MCF 10A (cell line): ENCODE measurements at regions not wholly inside any gene's neighbourhood (a gene's known extent, or its start where the extent isn't known, plus 50 kb on each side); places are given as distances from the start of the nearest gene placed in this dataset.

Source experiments
- BruUV-seq: library from RNA; stranded (reverse); fragments of 400-500 nt; replicated peaks from 2 replicates; lab custom pipeline; 2021; lab: Mats Ljungman, UMichigan
- CTCF ChIA-PET: fragments of 300-600 bp; sonication (Branson Sonifier 250); formaldehyde crosslinking; extraction: SDS; loops from one replicate; lab custom pipeline; 2021; ENCODE audit warnings: antibody characterized with exemption, inconsistent platforms; lab: Yijun Ruan, JAX
- POLR2A ChIA-PET: fragments of 300-600, 350-650 bp; sonication (Branson Sonifier 250); formaldehyde crosslinking; extraction: SDS; loops from one replicate; lab custom pipeline; 2020; ENCODE audit warnings: antibody characterized with exemption, inconsistent platforms; lab: Yijun Ruan, JAX
- DNase-seq: peaks from one replicate; pipeline ENCODE4 v3.0.0-alpha.2; 2018; ENCODE audit not compliant: unreplicated experiment
- H3K27ac Mint-ChIP-seq: one replicate; pipeline ENCODE4 v1.8.0; 2022; ENCODE audit warnings: mild to moderate bottlenecking, low read depth, mixed read lengths; ENCODE audit not compliant: unreplicated experiment
- H3K27me3 Mint-ChIP-seq: one replicate; pipeline ENCODE4 v1.8.0; 2022; ENCODE audit warnings: mixed read lengths; ENCODE audit not compliant: insufficient read depth, unreplicated experiment
- H3K36me3 Mint-ChIP-seq: one replicate; pipeline ENCODE4 v1.8.0; 2022; ENCODE audit warnings: mild to moderate bottlenecking, moderate library complexity, mixed read lengths; ENCODE audit not compliant: insufficient read depth, unreplicated experiment
- H3K4me1 Mint-ChIP-seq: one replicate; pipeline ENCODE4 v1.8.0; 2022; ENCODE audit warnings: mixed read lengths; ENCODE audit not compliant: insufficient read depth, unreplicated experiment
- H3K4me3 Mint-ChIP-seq: one replicate; pipeline ENCODE4 v1.8.0; 2022; ENCODE audit warnings: mild to moderate bottlenecking, moderate library complexity, mixed read lengths; ENCODE audit not compliant: unreplicated experiment
- H3K9me3 Mint-ChIP-seq: one replicate; pipeline ENCODE4 v1.8.0; 2022; ENCODE audit warnings: mixed read lengths; ENCODE audit not compliant: unreplicated experiment
- CTCF ChIP-seq: fragments of 200-600 bp; IDR thresholded peaks from one replicate; pipeline ENCODE4 v1.8.0; 2022; ENCODE audit warnings: antibody characterized with exemption, mild to moderate bottlenecking; ENCODE audit not compliant: unreplicated experiment
- intact Hi-C: fragments of 100-400 bp; cut with micrococcal nuclease; formaldehyde crosslinking; loops from 2 replicates; pipeline ENCODE4 v1.14.1; 2022

- BruUV-seq: no TSS peak
- ChIA-PET POLR2A (interaction anchor here (1.1 to 2.5 kb wide), 3 partner anchors 38 to 332 kb away, joined by 3 to 6 read pairs (median 4); no protein-coding TSS in a partner anchor), CTCF (interaction anchor here (0.6 kb wide), 1 partner anchor 12 kb away, joined by 3 read pairs; no protein-coding TSS in a partner anchor)
- no peak overlapping the region for H3K4me3 Mint-ChIP-seq
- no peaks in the 10 kb centered on the region for H3K36me3 Mint-ChIP-seq
- peaks cover 9% of the 10 kb centered on the region for H3K4me1 Mint-ChIP-seq
- TF ChIP-seq CTCF: no peak
- DNase-seq: peak; percentile 2
- intact Hi-C loops: no loop called here
- no peaks in the 10 kb centered on the region for H3K27me3 Mint-ChIP-seq
- H3K27ac Mint-ChIP-seq: no peak overlapping the region
- H3K9me3 Mint-ChIP-seq: peaks cover 31% of the 10 kb centered on the region
Observed at GRCh38 chr13:44104197-44104490, 224.4 kb downstream of the LACC1 start.

GRCh38 chr13:44104969-44105368 is 225.3 kb downstream of the LACC1 start:
- Mint-ChIP-seq H3K4me3 (no peak overlapping the region), H3K27me3 (no peaks in the 10 kb centered on the region), H3K9me3 (peaks cover 27% of the 10 kb centered on the region), H3K27ac (no peak overlapping the region), H3K36me3 (no peaks in the 10 kb centered on the region), H3K4me1 (peaks cover 9% of the 10 kb centered on the region)
- ChIA-PET POLR2A (interaction anchor here (1.1 to 2.5 kb wide), 3 partner anchors 36 to 331 kb away, joined by 3 to 6 read pairs (median 6); no protein-coding TSS in a partner anchor), CTCF (interaction anchor here (0.6 kb wide), 1 partner anchor 393 kb away, joined by 3 read pairs; no protein-coding TSS in a partner anchor)
- BruUV-seq: no TSS peak
- intact Hi-C loops: no loop called here
- TF ChIP-seq CTCF: no peak
- DNase-seq: no peak

- no peak overlapping the region for H3K27ac Mint-ChIP-seq
- intact Hi-C loops: no loop called here
- POLR2A ChIA-PET: interaction anchor here (0.6 to 2.8 kb wide), 7 partner anchors 35 to 329 kb away, joined by 3 to 23 read pairs (median 4); no protein-coding TSS in a partner anchor
- peaks cover 9% of the 10 kb centered on the region for H3K4me1 Mint-ChIP-seq
- TF ChIP-seq CTCF: no peak
- CTCF ChIA-PET: interaction anchor here (0.6 to 1.9 kb wide), 7 partner anchors 55 to 578 kb away, joined by 3 to 6 read pairs (median 3); no protein-coding TSS in a partner anchor
- no peak for DNase-seq
- H3K4me3 Mint-ChIP-seq: no peak overlapping the region
- H3K9me3 Mint-ChIP-seq: peaks cover 17% of the 10 kb centered on the region
- no TSS peak for BruUV-seq
- H3K36me3 Mint-ChIP-seq: no peaks in the 10 kb centered on the region
- no peaks in the 10 kb centered on the region for H3K27me3 Mint-ChIP-seq
Observed at GRCh38 chr13:44106266-44107152, 226.8 kb downstream of the LACC1 start.
